H1 (cell line): ENCODE measurements at regions not wholly inside any gene's neighbourhood (a gene's known extent, or its start where the extent isn't known, plus 50 kb on each side); places are given as distances from the start of the nearest gene placed in this dataset.
A peak's percentile ranks its signal among the peaks of the same experiment; 100 is the strongest.

Experiments
- CTCF ChIA-PET: fragments of 300-600 bp; sonication (Branson Sonifier 250); formaldehyde crosslinking; loops from one replicate; lab custom pipeline; 2021; ENCODE audit not compliant: partially characterized antibody; lab: Charles Lee
- POLR2A ChIA-PET: fragments of 300-600 bp; sonication (Branson Sonifier 250); formaldehyde crosslinking; loops from one replicate; lab custom pipeline; 2021; ENCODE audit warnings: inconsistent platforms; ENCODE audit not compliant: partially characterized antibody; lab: Charles Lee
- DNase-seq, 2 experiments: peaks; one replicate each; pipeline versions ENCODE4 v3.0.0 to v3.0.0-alpha.2; 2010 to 2022; ENCODE audit warnings: low spot score in 2 of 2, low read depth in 1 of 2, mixed read lengths in 1 of 2
- FAIRE-seq: peaks from 2 replicates; lab custom pipeline; 2011; peaks lifted over from hg19 to GRCh38; lab: Jason Lieb, UNC
- H2AFZ ChIP-seq: 2 replicates; pipeline ENCODE4 v1.8.1; 2012; ENCODE audit warnings: low read length, inconsistent platforms
- H2AK5ac ChIP-seq: 2 replicates; pipeline ENCODE4 v1.6.1; 2013; ENCODE audit warnings: low read depth, low read length
- H2BK120ac ChIP-seq: replicated peaks from 2 replicates; pipeline ENCODE3; 2013; ENCODE audit warnings: low read depth, low read length, inconsistent platforms
- H2BK12ac ChIP-seq: 2 replicates; pipeline ENCODE4 v1.6.1; 2013; ENCODE audit warnings: low read depth, low read length
- H2BK15ac ChIP-seq: 2 replicates; pipeline ENCODE4 v1.6.1; 2013; ENCODE audit warnings: low read length
- H2BK20ac ChIP-seq: 2 replicates; pipeline ENCODE4 v1.6.1; 2013; ENCODE audit warnings: low read length
- H2BK5ac ChIP-seq: 2 replicates; pipeline ENCODE4 v1.6.1; 2013; ENCODE audit warnings: low read depth, low read length
- H3K14ac ChIP-seq: 2 replicates; pipeline ENCODE4 v1.6.1; 2013; ENCODE audit warnings: inconsistent platforms; ENCODE audit not compliant: insufficient read length
- H3K18ac ChIP-seq: 2 replicates; pipeline ENCODE4 v1.6.1; 2013; ENCODE audit warnings: low read length; ENCODE audit errors: extremely low read depth
- H3K23ac ChIP-seq: 2 replicates; pipeline ENCODE4 v1.6.1; 2013; ENCODE audit warnings: inconsistent platforms; ENCODE audit not compliant: insufficient read length
- H3K23me2 ChIP-seq: 2 replicates; pipeline ENCODE4 v1.6.1; 2013; ENCODE audit warnings: low read depth, low read length
- H3K27ac ChIP-seq: 2 replicates; pipeline ENCODE4 v1.6.1; 2011; ENCODE audit warnings: low read depth, low read length, inconsistent platforms
- H3K27me3 ChIP-seq, 4 experiments: replicated peaks in 1 of 4; 1 replicate in 1 of 4; 2 replicates in 3 of 4; pipeline versions ENCODE4 v1.6.1 to v1.8.1; 2011 to 2013; ENCODE audit warnings: low read length in 3 of 4, mild to moderate bottlenecking in 3 of 4, inconsistent platforms in 2 of 4, mixed read lengths in 2 of 4, moderate library complexity in 1 of 4; ENCODE audit not compliant: control insufficient read depth in 3 of 4, insufficient read depth in 3 of 4; ENCODE audit errors: extremely low read depth in 1 of 4
- H3K36me3 ChIP-seq, 4 experiments: 2 replicates each; pipeline versions ENCODE4 v1.6.1 to v1.8.1; 2011 to 2013; ENCODE audit warnings: mild to moderate bottlenecking in 4 of 4, low read length in 3 of 4, moderate library complexity in 2 of 4, control low read depth in 1 of 4, inconsistent platforms in 1 of 4; ENCODE audit not compliant: insufficient read depth in 4 of 4, control insufficient read depth in 2 of 4
- H3K4ac ChIP-seq: replicated peaks from 2 replicates; pipeline ENCODE3; 2013; ENCODE audit warnings: low read length, low read depth, mixed read lengths, inconsistent platforms; ENCODE audit not compliant: insufficient read length
- H3K4me1 ChIP-seq, 4 experiments: replicated peaks in 1 of 4; 1 replicate in 1 of 4; 2 replicates in 3 of 4; pipeline versions ENCODE4 v1.6.1 to v1.8.1; 2011 to 2013; ENCODE audit warnings: low read length in 3 of 4, inconsistent platforms in 2 of 4, mixed read lengths in 1 of 4; ENCODE audit not compliant: insufficient read depth in 4 of 4, control insufficient read depth in 3 of 4
- H3K4me2 ChIP-seq, 2 experiments: 2 replicates each; pipeline versions ENCODE4 v1.6.1 to v1.8.1; 2011 to 2013; ENCODE audit warnings: low read depth in 2 of 2, low read length in 2 of 2, control low read depth in 1 of 2, inconsistent platforms in 1 of 2, mild to moderate bottlenecking in 1 of 2; ENCODE audit not compliant: insufficient read depth in 1 of 2
- H3K4me3 ChIP-seq, 4 experiments: fragments of 200-600, 300-600 bp in 1 of 4; sonication (generic), shearing (Covaris generic), sonication (Bioruptor Twin) in 1 of 4; 2 replicates each; pipeline versions ENCODE4 v1.5.1 to v1.8.1; 2011 to 2016; ENCODE audit warnings: low read length in 4 of 4, low read depth in 3 of 4, control low read depth in 2 of 4, inconsistent platforms in 2 of 4, mild to moderate bottlenecking in 2 of 4, mixed read lengths in 1 of 4, moderate library complexity in 1 of 4; ENCODE audit not compliant: insufficient read depth in 2 of 4; ENCODE audit errors: extremely low read depth in 1 of 4
- H3K56ac ChIP-seq: replicated peaks from 2 replicates; pipeline ENCODE3; 2013; ENCODE audit warnings: low read depth, mild to moderate bottlenecking, mixed read lengths, low read length, inconsistent platforms; ENCODE audit not compliant: insufficient read length
- H3K79me1 ChIP-seq: 2 replicates; pipeline ENCODE4 v1.6.1; 2013; ENCODE audit warnings: low read depth, low read length, control low read depth
- H3K79me2 ChIP-seq, 2 experiments: 2 replicates each; pipeline versions ENCODE4 v1.6.1 to v1.8.1; 2012 to 2013; ENCODE audit warnings: low read length in 2 of 2, mild to moderate bottlenecking in 2 of 2, inconsistent platforms in 1 of 2; ENCODE audit not compliant: insufficient read depth in 2 of 2, control insufficient read depth in 1 of 2
- H3K9ac ChIP-seq, 4 experiments: replicated peaks in 1 of 4; 1 replicate in 1 of 4; 2 replicates in 3 of 4; pipeline versions ENCODE4 v1.6.1 to v1.8.1; 2011 to 2013; ENCODE audit warnings: low read depth in 3 of 4, low read length in 3 of 4, control low read depth in 2 of 4, mild to moderate bottlenecking in 2 of 4, moderate library complexity in 2 of 4, inconsistent platforms in 1 of 4; ENCODE audit errors: extremely low read depth in 1 of 4
- H3K9me3 ChIP-seq, 2 experiments: 2 replicates each; pipeline versions ENCODE4 v1.6.1 to v1.8.1; 2012 to 2013; ENCODE audit warnings: mild to moderate bottlenecking in 2 of 2, moderate library complexity in 2 of 2, control low read depth in 1 of 2, inconsistent platforms in 1 of 2, low read depth in 1 of 2, low read length in 1 of 2, mixed read lengths in 1 of 2; ENCODE audit not compliant: insufficient read depth in 2 of 2
- H4K20me1 ChIP-seq, 2 experiments: replicated peaks in 1 of 2; 2 replicates each; pipeline versions ENCODE3 to v1.8.1; 2011 to 2013; ENCODE audit warnings: inconsistent platforms in 2 of 2, low read length in 2 of 2, mild to moderate bottlenecking in 1 of 2; ENCODE audit not compliant: insufficient read depth in 2 of 2, control insufficient read depth in 1 of 2
- H4K5ac ChIP-seq: 2 replicates; pipeline ENCODE4 v1.6.1; 2013; ENCODE audit warnings: low read length, low read depth, mixed read lengths, inconsistent platforms; ENCODE audit not compliant: insufficient read length
- H4K8ac ChIP-seq: 2 replicates; pipeline ENCODE4 v1.8.0; 2013; ENCODE audit warnings: mild to moderate bottlenecking, moderate library complexity, low read length, inconsistent platforms; ENCODE audit not compliant: insufficient read depth; ENCODE audit errors: extremely low read depth
- H4K91ac ChIP-seq: replicated peaks from 2 replicates; pipeline ENCODE3; 2013; ENCODE audit warnings: low read length, mixed read lengths, inconsistent platforms; ENCODE audit not compliant: insufficient read length
- ATF2 ChIP-seq: IDR thresholded peaks from 2 replicates; pipeline ENCODE4 v1.6.1; 2012; ENCODE audit warnings: low read length, inconsistent platforms
- CEBPB ChIP-seq: IDR thresholded peaks from 2 replicates; pipeline ENCODE4 v1.6.1; 2012; ENCODE audit warnings: low read depth, low read length
- GTF2F1 ChIP-seq: IDR thresholded peaks from 2 replicates; pipeline ENCODE4 v1.6.1; 2012; ENCODE audit warnings: low read depth, low read length, improper control_type of control experiment, borderline replicate concordance
- HDAC2 ChIP-seq, 2 experiments: fragments of 300-600 bp in 1 of 2; sonication (generic) in 1 of 2; IDR thresholded peaks; 2 replicates each; pipeline ENCODE4 v1.6.1; 2011 to 2012; ENCODE audit warnings: low read depth in 2 of 2, low read length in 2 of 2, mild to moderate bottlenecking in 2 of 2, moderate library complexity in 2 of 2, borderline replicate concordance in 1 of 2, inconsistent platforms in 1 of 2
- PHF8 ChIP-seq: fragments of 200-600 bp; sonication (generic); conservative IDR thresholded peaks from 2 replicates; pipeline ENCODE4 v1.7.1; 2012; ENCODE audit warnings: low read depth, mild to moderate bottlenecking, inconsistent platforms, low read length, moderate library complexity
- SP4 ChIP-seq: IDR thresholded peaks from 2 replicates; pipeline ENCODE4 v1.6.1; 2012; ENCODE audit warnings: low read length, inconsistent platforms
- SRF ChIP-seq: IDR thresholded peaks from 2 replicates; pipeline ENCODE4 v1.6.1; 2011; ENCODE audit warnings: mild to moderate bottlenecking, low read depth, low read length, moderate library complexity
- USF2 ChIP-seq: IDR thresholded peaks from 2 replicates; pipeline ENCODE4 v1.6.1; 2011; ENCODE audit warnings: low read length, improper control_type of control experiment
- YY1 ChIP-seq: IDR thresholded peaks from 2 replicates; pipeline ENCODE4 v1.6.1; 2011; ENCODE audit warnings: low read depth, mild to moderate bottlenecking, low read length
- WGBS, 2 experiments: shearing (Covaris generic) in 1 of 2; methylation state at CpG; one replicate each; pipeline versions ENCODE4 v1.1.6 to v1.1.7; 2013 to 2015; ENCODE audit warnings: low lambda C conversion rate in 2 of 2, mixed read lengths in 2 of 2, inconsistent platforms in 1 of 2, low coverage in 1 of 2, missing lambda C conversion rate in 1 of 2; ENCODE audit not compliant: insufficient replicate concordance in 2 of 2, insufficient coverage in 1 of 2, insufficient read length in 1 of 2; ENCODE audit errors: extremely low coverage in 1 of 2, missing lambda C conversion rate in 1 of 2; 5-methylcytosine and 5-hydroxymethylcytosine counted together

- H2BK15ac ChIP-seq, result no peak overlapping the region
- no peaks in the 10 kb centered on the region for H3K79me2 ChIP-seq
- no peak overlapping the region for H3K56ac ChIP-seq
- no peak overlapping the region for H2BK120ac ChIP-seq
- H3K14ac ChIP-seq, result no peak overlapping the region
- H3K9me3 ChIP-seq, result no peaks in the 10 kb centered on the region
- no peak overlapping the region for H3K27ac ChIP-seq
- H3K4ac ChIP-seq, result no peak overlapping the region
- H4K91ac ChIP-seq, result no peak overlapping the region
- no peak overlapping the region for H3K4me3 ChIP-seq
- H3K23me2 ChIP-seq, result no peaks in the 10 kb centered on the region
- no peaks in the 10 kb centered on the region for H4K20me1 ChIP-seq
- H2BK5ac ChIP-seq, result no peak overlapping the region
- H4K5ac ChIP-seq, result no peak overlapping the region
- H2BK12ac ChIP-seq, result no peak overlapping the region
- no peaks in the 10 kb centered on the region for H3K4me1 ChIP-seq
- 94% methylated on average over 6 of the region's 6 CpGs; no CpG with 5 or more reads in 1 of the 2 experiments for WGBS, 2 experiments
- ChIA-PET POLR2A (no interaction called here), CTCF (interaction anchor here (0.7 to 1.4 kb wide), 2 partner anchors 72 to 104 kb away, joined by 3 read pairs; no protein-coding TSS in a partner anchor)
- no peaks in the 10 kb centered on the region for H3K79me1 ChIP-seq
- H3K27me3 ChIP-seq, result no peaks in the 10 kb centered on the region
- no peak for DNase-seq
- H2AK5ac ChIP-seq, result no peak overlapping the region
- H2BK20ac ChIP-seq, result no peak overlapping the region
- H3K9ac ChIP-seq, result no peak overlapping the region
- no peaks in the 10 kb centered on the region for H3K36me3 ChIP-seq
- H3K23ac ChIP-seq, result no peak overlapping the region
- 0 out of 2 replicates have a peak overlapping the region, but pooled peaks have one; percentile 84 for H2AFZ ChIP-seq
- no peak for FAIRE-seq
- H3K18ac ChIP-seq, result no peak overlapping the region
- no peak overlapping the region for H3K4me2 ChIP-seq
- no peak overlapping the region for H4K8ac ChIP-seq
- TF ChIP-seq HDAC2 (IDR thresholded peaks at IDR 0.05; ENCODE audit: borderline replicate concordance in 1 of 2, low read depth in 2 of 2, low read length in 2 of 2) (no peak), USF2 (no peak), SRF (no peak), YY1 (no peak), PHF8 (no peak), SP4 (no peak), GTF2F1 (no peak), CEBPB (no peak), ATF2 (no peak)
These were observed 78.5 kb downstream of the LHX9 start for GRCh38 chr1:197995408-197996258.
